Kidney (tissue), 13 donors: ENCODE measurements at regions not wholly inside any gene's neighbourhood (a gene's known extent, or its start where the extent isn't known, plus 50 kb on each side); places are given as distances from the start of the nearest gene placed in this dataset. TPM values are rescaled to one million over a fixed set of nuclear protein-coding genes. Genes with fewer than 3 reads are reported as not detected.

ENCODE experiments used
- DNase-seq, 5 donors: peaks; one replicate each; pipeline ENCODE4 v3.0.0-alpha.2; 2013 to 2020
- FAIRE-seq: peaks from 2 replicates; lab custom pipeline; 2012; peaks lifted over from hg19 to GRCh38; lab: Jason Lieb, UNC
- H3K27ac ChIP-seq, 2 donors: one replicate each; pipeline ENCODE4 v1.7.0; 2013; ENCODE audit warnings: low read depth in 2 of 2, low read length in 2 of 2, inconsistent platforms in 1 of 2
- H3K27me3 ChIP-seq: one replicate; pipeline ENCODE4 v1.7.1; 2013; ENCODE audit warnings: low read length, inconsistent platforms; ENCODE audit not compliant: control insufficient read depth, insufficient read depth
- H3K36me3 ChIP-seq, 3 donors: one replicate each; pipeline versions ENCODE4 v1.7.0 to v1.7.1; 2013; ENCODE audit warnings: low read length in 3 of 3, control low read depth in 1 of 3, inconsistent platforms in 1 of 3; ENCODE audit not compliant: insufficient read depth in 3 of 3, control insufficient read depth in 2 of 3
- H3K4me1 ChIP-seq, 3 donors: one replicate each; pipeline versions ENCODE4 v1.7.0 to v1.7.1; 2013; ENCODE audit warnings: low read length in 3 of 3, inconsistent platforms in 1 of 3, low read depth in 1 of 3; ENCODE audit not compliant: control insufficient read depth in 2 of 3, insufficient read depth in 2 of 3
- H3K4me3 ChIP-seq, 3 donors: one replicate each; pipeline versions ENCODE4 v1.7.0 to v1.8.1; 2013; ENCODE audit warnings: low read length in 3 of 3, control low read depth in 1 of 3, inconsistent platforms in 1 of 3
- H3K9ac ChIP-seq, 3 donors: one replicate each; pipeline versions ENCODE4 v1.7.0 to v1.7.1; 2013; ENCODE audit warnings: low read length in 3 of 3, control low read depth in 1 of 3, inconsistent platforms in 1 of 3
- H3K9me3 ChIP-seq, 3 donors: one replicate each; pipeline versions ENCODE4 v1.7.0 to v1.7.1; 2013; ENCODE audit warnings: low read length in 3 of 3, control low read depth in 1 of 3, inconsistent platforms in 1 of 3; ENCODE audit not compliant: control insufficient read depth in 2 of 3, insufficient read depth in 1 of 3
- intact Hi-C: fragments of 100-400 bp; cut with DNase I; formaldehyde crosslinking; loops from one replicate; pipeline ENCODE4 v1.11.1; 2022
- microRNA-seq: library from miRNA; unstranded; fragments of <30 nt; microRNA quantifications from one replicate; pipeline ENCODE4 v1.2.0, GENCODE V29; 2020
- TF ChIP-seq, protein P1 (sequence below): IDR thresholded peaks from 3 replicates; pipeline ENCODE4 v1.5.1; 2012; ENCODE audit warnings: mild to moderate bottlenecking, moderate library complexity, borderline replicate concordance; ENCODE audit not compliant: insufficient read depth; ENCODE audit errors: extremely low read depth
- donor health status: control.
- donor health status: control.
- donor health status: control.
- donor health status: control.
- donor health status: control.
- donor health status: DM: yes; HTN: yes; CAD: no.
- donor health status: Normal renal cell carcinoma (clear cell type).

DNA sequence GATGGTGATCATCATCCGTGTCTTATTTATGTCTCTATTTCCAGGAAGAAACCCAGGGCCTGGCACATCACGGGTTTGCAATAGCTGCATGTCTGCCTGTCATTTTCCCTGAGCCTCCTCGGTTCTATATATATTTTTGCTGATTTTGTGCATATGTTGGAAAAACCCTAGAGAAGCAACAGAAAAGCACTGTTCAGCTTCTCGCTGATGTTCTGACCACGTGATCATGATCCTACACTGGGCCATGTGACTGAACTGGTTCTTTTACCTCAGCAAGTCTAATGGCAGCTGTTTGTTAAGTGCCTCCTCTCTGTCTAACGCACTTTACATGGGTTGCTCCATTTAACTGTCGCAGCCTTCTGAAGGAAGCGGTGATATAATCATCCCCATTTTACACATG is 71.3 kb downstream of the CMPK2 start:
- Histone ChIP-seq H3K36me3 (no peaks in the 10 kb centered on the region), H3K27me3 (no peaks in the 10 kb centered on the region), H3K9ac (no peak overlapping the region), H3K4me3 (no peak overlapping the region), H3K4me1 (no peaks in the 10 kb centered on the region), H3K9me3 (no peaks in the 10 kb centered on the region), H3K27ac (no peak overlapping the region)
- no peak for DNase-seq
- no peak for FAIRE-seq
- intact Hi-C loops, result no loop called here
- TF ChIP-seq, protein P1, sequence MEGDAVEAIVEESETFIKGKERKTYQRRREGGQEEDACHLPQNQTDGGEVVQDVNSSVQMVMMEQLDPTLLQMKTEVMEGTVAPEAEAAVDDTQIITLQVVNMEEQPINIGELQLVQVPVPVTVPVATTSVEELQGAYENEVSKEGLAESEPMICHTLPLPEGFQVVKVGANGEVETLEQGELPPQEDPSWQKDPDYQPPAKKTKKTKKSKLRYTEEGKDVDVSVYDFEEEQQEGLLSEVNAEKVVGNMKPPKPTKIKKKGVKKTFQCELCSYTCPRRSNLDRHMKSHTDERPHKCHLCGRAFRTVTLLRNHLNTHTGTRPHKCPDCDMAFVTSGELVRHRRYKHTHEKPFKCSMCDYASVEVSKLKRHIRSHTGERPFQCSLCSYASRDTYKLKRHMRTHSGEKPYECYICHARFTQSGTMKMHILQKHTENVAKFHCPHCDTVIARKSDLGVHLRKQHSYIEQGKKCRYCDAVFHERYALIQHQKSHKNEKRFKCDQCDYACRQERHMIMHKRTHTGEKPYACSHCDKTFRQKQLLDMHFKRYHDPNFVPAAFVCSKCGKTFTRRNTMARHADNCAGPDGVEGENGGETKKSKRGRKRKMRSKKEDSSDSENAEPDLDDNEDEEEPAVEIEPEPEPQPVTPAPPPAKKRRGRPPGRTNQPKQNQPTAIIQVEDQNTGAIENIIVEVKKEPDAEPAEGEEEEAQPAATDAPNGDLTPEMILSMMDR, result no peak

Small RNA genes in the stretch of these regions (microRNA-seq; reads per million reads assigned to microRNA genes)
- gene MIR7158, result not detected
- not detected for gene MIR7515
